GM19023 (cell line): ENCODE measurements at regions not wholly inside any gene's neighbourhood (a gene's known extent, or its start where the extent isn't known, plus 50 kb on each side); places are given as distances from the start of the nearest gene placed in this dataset.

ENCODE experiments used
- ATAC-seq: cut with Tn5 transposase; IDR thresholded peaks from one replicate; pipeline ENCODE4 v1.9.1; 2021; ENCODE audit warnings: mild to moderate bottlenecking, moderate library complexity; ENCODE audit not compliant: unreplicated experiment

GRCh38 chr7:131010717-131011431 lies 276.9 kb upstream of the KLF14 start:
- no peak for ATAC-seq

DNA sequence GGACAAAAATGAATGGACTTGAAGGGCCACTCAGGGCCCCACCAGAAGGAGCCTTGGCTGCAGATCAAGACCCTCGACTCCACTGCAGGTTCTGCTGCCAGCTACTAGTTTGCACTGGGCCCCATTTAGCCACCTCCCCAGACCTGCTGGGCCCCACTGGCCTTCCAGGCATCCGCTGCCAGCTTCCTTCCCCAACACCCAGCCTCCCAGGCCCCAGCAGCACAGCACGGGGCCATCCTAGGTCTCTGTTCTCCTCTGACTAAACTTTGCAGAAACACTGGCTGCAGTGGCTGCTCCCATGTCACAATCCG lies 277.4 kb upstream of the KLF14 start:
- no peak for ATAC-seq

- no peak for ATAC-seq
Measured at GRCh38 chr7:131011976-131012375, 278.0 kb upstream of the KLF14 start.

DNA sequence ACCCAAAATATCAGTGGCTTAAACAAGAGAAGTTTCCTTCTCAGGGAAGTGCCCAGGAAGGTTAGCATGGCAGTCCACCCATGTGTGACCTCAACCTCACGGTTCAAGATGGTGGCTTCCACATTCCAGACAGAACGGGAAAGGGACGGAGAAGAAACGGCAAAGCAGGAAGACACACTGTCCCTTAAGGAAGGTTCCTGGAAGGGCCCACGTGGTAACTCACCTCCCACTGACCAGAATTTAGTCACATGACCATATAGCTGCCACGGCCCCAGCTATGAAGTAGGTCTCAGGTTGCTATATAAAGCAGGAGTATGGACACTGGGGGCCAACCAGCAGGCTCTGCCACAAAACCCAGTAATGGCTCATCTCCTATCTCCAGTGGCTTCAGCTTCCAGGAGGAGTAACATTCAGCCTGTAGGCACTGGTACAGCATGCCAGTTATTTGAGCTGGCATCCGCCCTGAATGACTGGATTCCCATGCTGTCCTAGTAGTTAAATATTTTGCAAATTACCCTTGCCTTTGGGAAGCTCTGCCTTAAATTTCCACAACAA lies 278.5 kb upstream of the KLF14 start:
- ATAC-seq = no peak

DNA sequence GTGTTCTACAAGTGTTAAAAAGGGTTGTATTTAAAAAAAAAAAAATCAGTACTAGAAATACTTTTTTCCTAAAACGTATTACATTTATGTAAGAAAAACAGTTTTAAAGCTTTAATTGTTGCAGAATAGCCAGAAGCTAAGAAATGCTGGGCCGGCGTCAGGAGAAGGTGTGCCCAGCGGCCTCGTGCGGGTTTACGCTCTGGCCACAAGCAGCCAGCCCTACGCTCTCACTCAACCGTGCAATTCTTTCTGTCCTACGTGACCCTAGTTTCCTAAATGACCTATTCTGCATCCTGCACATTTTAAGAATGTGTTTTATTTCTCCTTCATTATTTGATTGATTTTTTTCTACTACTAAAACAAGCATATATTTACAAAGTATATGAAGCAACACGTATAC lies 279.7 kb upstream of the KLF14 start:
- no peak for ATAC-seq

- no peak for ATAC-seq
Measured at GRCh38 chr7:131014906-131015656, 281.1 kb upstream of the KLF14 start.

DNA sequence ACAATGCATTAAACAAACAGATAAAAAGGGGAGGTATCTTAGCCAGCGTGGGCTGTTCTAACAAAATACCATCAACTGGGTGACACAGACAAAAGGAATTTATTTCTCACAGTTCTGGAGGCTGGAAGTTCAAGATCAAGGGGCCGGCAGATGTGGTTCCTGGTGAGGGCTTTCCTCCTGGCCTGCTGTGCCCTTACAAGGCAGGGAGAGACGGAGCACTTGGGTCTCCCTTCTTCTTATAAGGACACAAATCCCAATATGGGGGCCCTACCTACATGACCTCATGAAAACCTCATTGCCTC lies 281.6 kb upstream of the KLF14 start:
- ATAC-seq = no peak

GRCh38 chr7:131016230-131016629 lies 282.2 kb upstream of the KLF14 start:
- no peak for ATAC-seq

- ATAC-seq = no peak
Measured at GRCh38 chr7:131019351-131019750, 285.3 kb upstream of the KLF14 start.

- peak; percentile 50 for ATAC-seq
Measured at GRCh38 chr7:131020759-131021261, 286.8 kb upstream of the KLF14 start.

- peak; percentile 40 for ATAC-seq
Measured at GRCh38 chr7:131021460-131021859, 287.5 kb upstream of the KLF14 start.

DNA sequence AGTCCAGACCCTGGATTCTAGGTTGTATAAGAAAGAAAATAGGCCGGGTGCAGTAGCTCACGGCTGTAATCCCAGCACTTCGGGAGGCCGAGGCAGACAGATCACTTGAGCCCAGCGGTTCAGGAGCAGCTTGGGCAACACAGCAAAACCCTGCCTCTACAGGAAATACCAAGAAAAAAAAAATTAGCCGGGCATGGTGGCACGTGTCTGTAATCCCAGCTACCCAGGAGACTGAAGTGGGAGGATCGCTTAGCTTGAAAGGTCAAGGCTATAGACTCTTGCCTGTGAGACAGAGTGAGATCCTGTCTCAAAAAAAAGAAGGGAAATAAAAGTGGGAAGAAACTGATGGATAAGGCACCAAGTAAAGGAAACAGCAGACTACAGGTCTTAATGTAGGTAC lies 287.9 kb upstream of the KLF14 start:
- ATAC-seq = no peak

DNA sequence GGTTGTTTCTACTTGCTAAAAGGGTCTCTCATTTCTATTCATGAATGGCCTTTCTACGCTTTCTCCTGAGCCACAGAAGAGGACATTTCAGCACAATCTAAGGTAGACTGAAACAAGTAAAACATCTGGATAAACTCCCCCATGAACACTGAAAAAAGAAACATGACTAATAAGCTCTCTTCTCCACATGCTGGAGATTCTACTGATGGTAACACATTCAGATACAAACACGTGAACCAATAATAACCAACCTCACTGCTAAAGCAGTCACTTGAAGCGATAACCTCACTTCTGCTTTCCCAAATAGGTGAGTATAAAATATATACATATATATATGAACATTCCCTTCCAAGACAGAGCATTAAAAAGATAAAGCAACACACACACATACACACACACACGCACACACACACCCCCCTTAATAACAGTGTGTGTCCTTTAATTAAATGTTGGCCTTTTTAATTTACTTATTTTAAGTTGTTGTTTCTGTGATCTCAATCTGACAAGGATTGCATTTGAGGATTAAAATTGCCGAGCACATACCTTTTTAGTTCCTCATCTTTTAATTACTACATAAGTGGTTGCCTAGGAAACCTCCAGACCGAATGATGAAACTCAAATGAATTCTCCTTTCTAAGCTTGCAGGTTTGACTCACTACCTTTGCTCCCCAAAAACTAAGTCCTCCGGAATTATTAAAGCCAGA lies 292.4 kb upstream of the KLF14 start:
- no peak for ATAC-seq

GRCh38 chr7:131027287-131027773 lies 293.3 kb upstream of the KLF14 start:
- no peak for ATAC-seq

- no peak for ATAC-seq
Measured at GRCh38 chr7:131028295-131028694, 294.3 kb upstream of the KLF14 start.

GRCh38 chr7:131029002-131029401 lies 295.0 kb upstream of the KLF14 start:
- no peak for ATAC-seq

GRCh38 chr7:131031099-131031868 lies 296.4 kb upstream of the MKLN1 start:
- ATAC-seq = peak; percentile 60

GRCh38 chr7:131032786-131033185 lies 294.9 kb upstream of the MKLN1 start:
- ATAC-seq = no peak

GRCh38 chr7:131034166-131034881 lies 293.4 kb upstream of the MKLN1 start:
- ATAC-seq = no peak

- ATAC-seq = no peak
Measured at GRCh38 chr7:131035088-131035770, 292.4 kb upstream of the MKLN1 start.
